ENCODE measurements at regions not wholly inside any gene's neighbourhood (a gene's known extent, or its start where the extent isn't known, plus 50 kb on each side); places are given as distances from the start of the nearest gene placed in this dataset.

GRCh38 chr2:215885536-215885935, 127.8 kb downstream of the MREG start:
- ATAC-seq (no peak), FAIRE-seq (no peak), DNase-seq (ENCODE audit: low read depth, low spot score) (no peak)
- Histone ChIP-seq H3K9ac (ENCODE audit: control insufficient read depth, insufficient read depth, low read length) (no peak overlapping the region), H4K20me1 (ENCODE audit: control insufficient read depth, insufficient read depth) (no peaks in the 10 kb centered on the region), H3K9me3 (replicated peaks; ENCODE audit: control insufficient read depth, insufficient read depth, low read length) (no peaks in the 10 kb centered on the region; the same call in 2 of the 3 replicates), H3K27me3 (replicated peaks in 1 of 2; ENCODE audit: control insufficient read depth in 2 of 2, insufficient read depth in 2 of 2, low read length in 1 of 2) (no peaks in the 10 kb centered on the region), H3K4me3 (no peak overlapping the region), H2AFZ (ENCODE audit: control insufficient read depth, low read depth, low read length) (no peak overlapping the region), H3K36me3 (ENCODE audit: control insufficient read depth in 2 of 2, insufficient read depth in 2 of 2, low read length in 1 of 2) (no peaks in the 10 kb centered on the region), H3K4me1 (ENCODE audit: control insufficient read depth, insufficient read depth, low read length) (peaks cover 12% of the 10 kb centered on the region), H3K79me2 (ENCODE audit: control insufficient read depth, insufficient read depth, low read length) (no peaks in the 10 kb centered on the region), H3K4me2 (ENCODE audit: control insufficient read depth, insufficient read depth) (no peak overlapping the region), H3K27ac (ENCODE audit: control insufficient read depth, insufficient read depth) (no peak overlapping the region)
- ChIA-PET SMC1A (ENCODE audit: uncharacterized antibody, unreplicated experiment) (interaction anchor here (1.0 to 11.2 kb wide), 6 partner anchors 14 to 130 kb away, joined by 3 to 185 read pairs (median 5); no protein-coding TSS in a partner anchor), POLR2A (interaction anchor here (1.2 kb wide), 2 partner anchors 16 to 40 kb away, joined by 3 read pairs; no protein-coding TSS in a partner anchor), RAD21 (ENCODE audit: unreplicated experiment) (interaction anchor here (1.0 to 7.0 kb wide), 4 partner anchors 11 to 33 kb away, joined by 3 to 76 read pairs (median 7); no protein-coding TSS in a partner anchor), CTCF (interaction anchor here (1.1 to 1.3 kb wide), 2 partner anchors 29 to 220 kb away, joined by 3 to 6 read pairs; no protein-coding TSS in a partner anchor)
- intact Hi-C loops (cut with micrococcal nuclease; ENCODE audit: unreplicated experiment) (no loop called here), in situ Hi-C loops (cut with MboI) (no loop called here)
- TF ChIP-seq RUNX3 (IDR thresholded peaks at IDR 0.05; ENCODE audit: low read length): no peak
- TF ChIP-seq NFIC (IDR thresholded peaks at IDR 0.05; ENCODE audit: low read depth, low read length): no peak
- no peak for TF ChIP-seq SREBF1 (IDR thresholded peaks at IDR 0.05; ENCODE audit: low read length)
- no peak for TF ChIP-seq NBN (IDR thresholded peaks at IDR 0.05)
- no peak for TF ChIP-seq RELB (IDR thresholded peaks at IDR 0.05; ENCODE audit: low read depth)
- no peak for TF ChIP-seq ASH2L (IDR thresholded peaks at IDR 0.05; ENCODE audit: borderline replicate concordance, low read depth)
- no peak for TF ChIP-seq EP300 (IDR thresholded peaks at IDR 0.05; ENCODE audit: borderline replicate concordance in 1 of 2, control insufficient read depth in 1 of 2, low read depth in 2 of 2, low read length in 2 of 2)
- 43% methylated on average over 2 of the region's 2 CpGs for WGBS (ENCODE audit: insufficient coverage, insufficient replicate concordance, low lambda C conversion rate, missing lambda C conversion rate)
- no TSS peak for BruUV-seq (replicated peaks)
